Dendritic cell treated with granulocyte-macrophage colony-stimulating factor and Interleukin-4, amounts not matched to agents 40 ng/mL and 50 ng/mL, for 4 days (primary cell): ENCODE measurements at regions not wholly inside any gene's neighbourhood (a gene's known extent, or its start where the extent isn't known, plus 50 kb on each side); places are given as distances from the start of the nearest gene placed in this dataset.
"Not testable (repeated sequence)": the region's sequence is repeated elsewhere in the genome, so short reads cannot be mapped to it uniquely, and the experiment has no call there.

Experiments
- H3K27ac Mint-ChIP-seq: one replicate; pipeline ENCODE4 v1.8.0; 2022; ENCODE audit warnings: mild to moderate bottlenecking, mixed read lengths
- H3K27me3 Mint-ChIP-seq: one replicate; pipeline ENCODE4 v1.8.0; 2022; ENCODE audit warnings: mild to moderate bottlenecking, mixed read lengths
- H3K36me3 Mint-ChIP-seq: one replicate; pipeline ENCODE4 v1.8.0; 2022; ENCODE audit warnings: low read depth, mixed read lengths
- H3K4me1 Mint-ChIP-seq: one replicate; pipeline ENCODE4 v1.8.0; 2022; ENCODE audit warnings: low read depth, mixed read lengths
- H3K4me3 Mint-ChIP-seq: one replicate; pipeline ENCODE4 v1.8.0; 2022; ENCODE audit warnings: mild to moderate bottlenecking, moderate library complexity, mixed read lengths
- H3K9me3 Mint-ChIP-seq: one replicate; pipeline ENCODE4 v1.8.0; 2022; ENCODE audit warnings: mixed read lengths
- intact Hi-C: fragments of 100-400 bp; cut with micrococcal nuclease; formaldehyde crosslinking; loops from one replicate; pipeline ENCODE4 v1.15.0; 2022

GRCh38 chr7:106445366-106445765 lies 160.6 kb upstream of the NAMPT start:
- intact Hi-C loops: loop anchor here (10.0 kb wide), 1 partner anchor 61 kb away; no protein-coding TSS in a partner anchor
- not testable (repeated sequence) for H3K27me3 Mint-ChIP-seq, H3K4me3 Mint-ChIP-seq

GRCh38 chr7:106444068-106444655 lies 159.4 kb upstream of the NAMPT start:
- H3K36me3 Mint-ChIP-seq: no peaks in the 10 kb centered on the region
- intact Hi-C loops: loop anchor here (10.0 kb wide), 1 partner anchor 59 kb away; no protein-coding TSS in a partner anchor

More at GRCh38 chr7:106445366-106445765, 160.6 kb upstream of the NAMPT start:
- not testable (repeated sequence) for H3K9me3 Mint-ChIP-seq, H3K4me1 Mint-ChIP-seq, H3K36me3 Mint-ChIP-seq, H3K27ac Mint-ChIP-seq

DNA sequence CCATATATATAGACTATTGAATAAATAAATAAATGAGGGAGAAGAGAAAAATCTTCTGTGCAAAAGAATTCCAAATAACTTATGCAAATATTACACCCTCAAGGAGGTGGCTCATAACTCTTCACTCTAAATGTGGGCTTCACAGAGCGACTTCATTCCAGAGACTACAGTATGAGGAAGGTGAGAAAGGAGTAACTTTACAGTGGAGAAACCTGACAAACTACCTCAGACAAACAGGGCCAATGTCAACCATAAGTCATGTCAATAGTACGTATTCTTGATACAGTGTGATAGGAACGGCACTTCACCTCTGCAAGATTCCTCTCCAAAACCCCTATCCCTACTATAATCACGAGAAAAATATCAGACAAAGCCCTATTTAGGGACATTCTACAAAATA lies 158.4 kb upstream of the NAMPT start:
- H3K27me3 Mint-ChIP-seq: peaks cover 3% of the 10 kb centered on the region
- no peak overlapping the region for H3K27ac Mint-ChIP-seq

More at GRCh38 chr7:106444068-106444655, 159.4 kb upstream of the NAMPT start:
- peaks cover 3% of the 10 kb centered on the region for H3K4me1 Mint-ChIP-seq
- peaks cover 12% of the 10 kb centered on the region for H3K9me3 Mint-ChIP-seq
- H3K4me3 Mint-ChIP-seq: no peak overlapping the region
- H3K27me3 Mint-ChIP-seq: peaks cover 1% of the 10 kb centered on the region
- H3K27ac Mint-ChIP-seq: no peak overlapping the region

DNA sequence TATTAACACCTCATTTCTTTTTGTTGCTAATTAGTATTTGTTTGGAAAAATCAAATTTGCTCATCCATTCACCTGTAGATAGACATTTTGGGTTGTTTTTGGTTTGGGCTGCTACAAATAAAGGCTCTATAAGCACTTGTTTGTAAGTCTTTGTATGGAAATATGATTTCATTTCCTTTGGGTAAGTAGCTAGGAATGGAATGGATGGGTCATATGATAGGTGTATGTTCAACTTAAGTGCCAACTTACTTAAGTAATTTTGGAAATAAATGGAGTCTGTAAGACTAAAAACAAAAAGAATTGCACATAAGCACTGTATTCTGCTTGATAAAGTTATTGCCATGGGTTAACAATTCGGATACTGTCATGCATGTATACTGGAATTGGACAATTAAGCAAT lies 157.7 kb upstream of the NAMPT start:
- Mint-ChIP-seq H3K36me3 (no peaks in the 10 kb centered on the region), H3K4me1 (no peaks in the 10 kb centered on the region), H3K27ac (no peak overlapping the region), H3K27me3 (peaks cover 3% of the 10 kb centered on the region), H3K9me3 (peaks cover 12% of the 10 kb centered on the region), H3K4me3 (no peak overlapping the region)
- intact Hi-C loops: loop anchor here (10.0 kb wide), 1 partner anchor 58 kb away; no protein-coding TSS in a partner anchor

More for the DNA sequence above, 158.4 kb upstream of the NAMPT start:
- Mint-ChIP-seq H3K36me3 (no peaks in the 10 kb centered on the region), H3K4me3 (no peak overlapping the region), H3K4me1 (no peaks in the 10 kb centered on the region), H3K9me3 (peaks cover 12% of the 10 kb centered on the region)
- intact Hi-C loops: loop anchor here (10.0 kb wide), 1 partner anchor 58 kb away; no protein-coding TSS in a partner anchor

DNA sequence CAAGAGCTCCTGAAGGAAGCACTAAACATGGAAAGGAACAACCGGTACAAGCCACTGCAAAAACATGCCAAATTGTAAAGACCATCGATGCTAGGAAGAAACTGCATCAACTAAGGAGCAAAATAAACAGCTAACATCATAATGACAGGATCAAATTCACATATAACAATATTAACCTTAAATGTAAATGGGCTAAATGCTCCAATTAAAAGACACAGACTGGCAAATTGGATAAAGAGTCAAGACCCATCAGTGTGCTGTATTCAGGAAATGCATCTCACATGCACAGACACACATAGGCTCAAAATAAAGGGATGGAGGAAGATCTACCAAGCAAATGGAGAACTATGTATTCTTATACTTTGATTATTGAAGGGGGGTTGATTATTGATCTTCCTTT lies 156.6 kb upstream of the NAMPT start:
- peaks cover 12% of the 10 kb centered on the region for H3K9me3 Mint-ChIP-seq
- H3K4me1 Mint-ChIP-seq, H3K27me3 Mint-ChIP-seq, H3K4me3 Mint-ChIP-seq, H3K27ac Mint-ChIP-seq, H3K36me3 Mint-ChIP-seq: not testable (repeated sequence)
- intact Hi-C loops: loop anchor here (10.0 kb wide), 1 partner anchor 57 kb away; no protein-coding TSS in a partner anchor

GRCh38 chr7:106436933-106437332 lies 152.2 kb upstream of the NAMPT start:
- H3K27me3 Mint-ChIP-seq, intact Hi-C loops, H3K4me3 Mint-ChIP-seq: not testable (repeated sequence)

GRCh38 chr7:106433377-106433776 lies 148.6 kb upstream of the NAMPT start:
- Mint-ChIP-seq H3K27me3 (peaks cover 1% of the 10 kb centered on the region), H3K36me3 (no peaks in the 10 kb centered on the region), H3K4me1 (no peaks in the 10 kb centered on the region), H3K27ac (no peak overlapping the region), H3K4me3 (no peak overlapping the region), H3K9me3 (no peaks in the 10 kb centered on the region)
- intact Hi-C loops: no loop called here

More at GRCh38 chr7:106436933-106437332, 152.2 kb upstream of the NAMPT start:
- not testable (repeated sequence) for H3K9me3 Mint-ChIP-seq, H3K27ac Mint-ChIP-seq, H3K4me1 Mint-ChIP-seq, H3K36me3 Mint-ChIP-seq

GRCh38 chr7:106430535-106431455 lies 146.0 kb upstream of the NAMPT start:
- no peaks in the 10 kb centered on the region for H3K9me3 Mint-ChIP-seq

DNA sequence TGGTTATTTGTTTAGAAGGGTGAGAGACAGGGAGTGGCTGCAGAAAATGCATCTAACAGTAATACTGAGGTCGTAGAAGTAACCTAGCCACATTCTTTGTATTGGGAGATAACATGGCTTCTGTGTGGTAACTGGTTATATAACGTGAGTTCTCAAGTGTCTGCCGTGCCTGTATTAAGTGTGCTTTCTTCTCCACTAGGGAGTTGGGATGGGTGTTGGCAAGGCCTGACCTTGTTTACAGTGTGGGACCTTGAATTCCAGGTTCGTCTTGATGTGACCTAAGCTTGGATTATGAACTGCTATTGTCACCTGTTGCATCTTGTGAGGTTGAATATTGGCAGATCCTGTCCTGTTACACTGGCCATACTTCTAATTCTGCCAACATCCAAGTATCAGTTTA lies 145.3 kb upstream of the NAMPT start:
- H3K27ac Mint-ChIP-seq: no peak overlapping the region
- H3K27me3 Mint-ChIP-seq: peaks cover 3% of the 10 kb centered on the region
- intact Hi-C loops: no loop called here
- no peaks in the 10 kb centered on the region for H3K9me3 Mint-ChIP-seq
- peaks cover 16% of the 10 kb centered on the region for H3K4me1 Mint-ChIP-seq
- no peaks in the 10 kb centered on the region for H3K36me3 Mint-ChIP-seq
- no peak overlapping the region for H3K4me3 Mint-ChIP-seq

More at GRCh38 chr7:106430535-106431455, 146.0 kb upstream of the NAMPT start:
- intact Hi-C loops: no loop called here
- Mint-ChIP-seq H3K36me3 (no peaks in the 10 kb centered on the region), H3K4me3 (no peak overlapping the region), H3K27ac (no peak overlapping the region), H3K27me3 (peaks cover 3% of the 10 kb centered on the region), H3K4me1 (peaks cover 9% of the 10 kb centered on the region)

DNA sequence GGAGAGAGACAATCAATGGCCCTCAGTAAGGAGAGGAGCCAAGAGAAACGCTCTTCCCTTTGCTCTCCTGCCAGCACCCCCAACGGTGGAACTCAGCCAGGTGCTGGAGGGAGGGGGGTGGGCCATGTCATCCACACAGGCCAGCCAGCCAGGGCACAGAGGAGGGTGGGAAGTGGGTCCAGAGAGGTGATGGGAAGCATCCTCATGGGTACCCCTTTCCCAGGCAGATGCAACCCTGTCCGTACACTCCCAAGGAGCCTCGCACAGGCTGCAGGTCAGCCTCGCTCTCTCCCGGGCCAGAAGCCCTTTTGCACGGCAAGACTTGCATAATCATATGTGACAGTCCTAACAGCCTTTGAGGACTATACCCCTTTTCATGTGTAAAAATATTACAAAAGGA lies 142.0 kb upstream of the NAMPT start:
- peak overlapping the region; percentile 53 for H3K27ac Mint-ChIP-seq
- H3K4me1 Mint-ChIP-seq: peaks cover 40% of the 10 kb centered on the region
- no peaks in the 10 kb centered on the region for H3K36me3 Mint-ChIP-seq
- H3K4me3 Mint-ChIP-seq: no peak overlapping the region
- no peaks in the 10 kb centered on the region for H3K9me3 Mint-ChIP-seq
- H3K27me3 Mint-ChIP-seq: peaks cover 2% of the 10 kb centered on the region
- intact Hi-C loops: no loop called here

DNA sequence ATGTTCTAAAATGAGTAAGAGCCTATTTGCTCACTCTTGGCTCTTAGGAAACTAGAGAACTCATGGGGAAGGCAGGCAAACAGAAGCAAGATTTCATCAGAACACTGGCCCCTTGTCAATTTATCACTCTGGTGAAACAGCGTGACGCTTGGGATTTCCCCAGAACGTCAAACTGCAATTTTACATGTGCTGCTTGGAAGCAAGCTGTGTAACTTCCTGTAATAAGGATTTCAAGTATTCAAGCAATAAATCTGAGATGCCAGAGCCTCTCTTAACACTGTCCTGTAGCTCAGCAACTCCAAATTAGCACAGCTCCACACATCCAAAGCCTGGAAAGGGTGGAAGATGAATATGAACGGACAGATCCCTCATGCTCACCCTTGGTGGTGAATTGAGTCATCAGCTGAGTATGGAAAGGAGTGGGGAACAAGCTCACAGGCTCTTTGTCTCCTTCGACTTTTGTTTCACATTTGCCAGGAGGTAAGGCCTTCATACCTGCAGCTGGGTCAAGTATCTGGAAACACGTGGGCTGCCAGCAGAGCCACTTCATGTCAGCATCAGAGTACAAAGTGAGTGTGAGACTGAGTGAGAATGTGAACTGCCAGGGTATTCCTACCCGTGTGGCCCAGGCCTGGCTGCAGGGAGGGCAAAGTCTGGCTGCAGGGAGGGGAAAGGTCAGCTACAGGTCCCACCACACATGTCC lies 140.4 kb upstream of the NAMPT start:
- peak overlapping the region; percentile 87 for H3K27ac Mint-ChIP-seq
- peaks cover 2% of the 10 kb centered on the region for H3K27me3 Mint-ChIP-seq
- intact Hi-C loops: loop anchor here (2.0 kb wide), 2 partner anchors 78 to 140 kb away; partner anchors contain the start of gene NAMPT
- H3K4me3 Mint-ChIP-seq: no peak overlapping the region
- H3K36me3 Mint-ChIP-seq: no peaks in the 10 kb centered on the region
- no peaks in the 10 kb centered on the region for H3K9me3 Mint-ChIP-seq
- peaks cover 57% of the 10 kb centered on the region for H3K4me1 Mint-ChIP-seq

DNA sequence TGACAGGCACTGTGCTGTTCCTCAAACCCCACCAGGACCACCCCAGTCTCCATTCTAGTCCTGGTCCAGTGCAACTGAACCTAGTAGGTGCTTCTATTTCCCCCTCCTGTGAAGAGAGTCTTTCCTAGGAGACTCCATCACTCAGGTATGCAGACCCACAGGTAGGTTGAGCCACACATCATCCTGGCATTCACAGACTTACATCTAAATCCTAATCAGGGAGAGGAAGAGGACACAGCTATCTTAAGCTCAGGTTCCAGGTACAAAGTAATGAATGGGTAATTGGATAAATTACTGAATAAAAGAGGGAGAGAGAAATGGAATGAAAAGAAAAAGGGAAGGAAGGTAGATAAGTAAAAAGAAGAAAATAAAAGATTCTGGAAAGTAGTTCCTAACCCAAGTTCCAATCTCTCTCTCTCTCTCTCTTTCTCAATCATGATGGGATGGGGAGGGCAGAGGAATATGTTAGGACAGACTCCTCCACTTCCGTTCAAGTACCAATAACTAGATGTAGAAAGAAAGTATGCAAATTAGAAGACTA lies 139.8 kb upstream of the NAMPT start:
- Mint-ChIP-seq H3K4me1 (peaks cover 63% of the 10 kb centered on the region), H3K9me3 (no peaks in the 10 kb centered on the region), H3K27me3 (peaks cover 2% of the 10 kb centered on the region), H3K27ac (peak overlapping the region; percentile 87), H3K36me3 (no peaks in the 10 kb centered on the region), H3K4me3 (no peak overlapping the region)
- intact Hi-C loops: loop anchor here (2.0 kb wide), 2 partner anchors 78 to 140 kb away; partner anchors contain the start of gene NAMPT

DNA sequence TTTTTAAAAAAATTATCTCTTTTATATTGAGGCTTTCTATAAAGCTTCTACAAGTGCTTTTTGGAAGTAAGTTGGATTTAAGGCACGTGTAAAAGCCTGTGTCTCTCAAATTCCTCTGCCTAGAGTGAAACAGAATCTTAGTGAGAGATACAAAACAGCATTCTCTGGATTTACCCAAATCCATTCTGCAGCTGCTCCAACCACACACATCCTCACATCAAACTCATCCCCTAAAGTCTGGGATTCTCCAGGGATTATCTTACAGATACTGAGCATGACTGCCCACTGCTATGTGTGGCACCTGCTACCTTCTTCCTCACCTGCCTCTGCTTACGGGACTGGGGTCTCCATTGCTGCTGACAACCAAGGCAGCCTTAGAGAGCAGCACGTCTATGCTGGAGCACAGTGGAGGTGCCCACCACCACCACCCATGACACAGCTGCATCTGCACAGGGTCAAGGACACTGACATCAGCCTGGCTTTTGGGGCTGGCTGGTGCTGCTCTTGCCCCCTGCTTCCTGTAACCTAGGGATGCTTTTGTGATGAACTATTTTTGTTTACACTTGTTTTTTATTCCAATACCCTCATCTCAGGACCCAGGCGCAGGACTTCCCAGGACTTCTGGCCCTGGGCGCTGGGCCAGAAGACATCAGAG lies 139.2 kb upstream of the NAMPT start:
- Mint-ChIP-seq H3K27me3 (peaks cover 2% of the 10 kb centered on the region), H3K4me3 (no peak overlapping the region), H3K27ac (peak overlapping the region; percentile 87), H3K4me1 (peaks cover 69% of the 10 kb centered on the region), H3K9me3 (no peaks in the 10 kb centered on the region), H3K36me3 (no peaks in the 10 kb centered on the region)
- intact Hi-C loops: loop anchor here (2.0 kb wide), 2 partner anchors 77 to 139 kb away; partner anchors contain the start of gene NAMPT
